GM23338 (cell line): ENCODE measurements at regions not wholly inside any gene's neighbourhood (a gene's known extent, or its start where the extent isn't known, plus 50 kb on each side); places are given as distances from the start of the nearest gene placed in this dataset.
"Not testable (repeated sequence)": the region's sequence is repeated elsewhere in the genome, so short reads cannot be mapped to it uniquely, and the experiment has no call there.

ENCODE experiments used
- ATAC-seq: fragments of 200-7000 bp; cut with Tn5 transposase; 3 replicates; pipeline ENCODE4 v1.9.1; 2020
- DNase-seq: peaks from one replicate; pipeline ENCODE4 v3.0.0-alpha.2; 2015; ENCODE audit warnings: low spot score
- H2AFZ ChIP-seq: fragments of 200-600 bp; sonication (generic); 2 replicates; pipeline ENCODE4 v1.8.0; 2016; ENCODE audit warnings: antibody characterized with exemption, mild to moderate bottlenecking, moderate library complexity
- H3F3A ChIP-seq: fragments of 200-600 bp; sonication (generic); replicated peaks from 2 replicates; pipeline ENCODE4 v1.8.0; 2017; ENCODE audit warnings: antibody characterized with exemption, mixed run types, low read depth
- H3K27ac ChIP-seq: fragments of 200-600 bp; sonication (generic); 2 replicates; pipeline ENCODE4 v1.6.1; 2016; ENCODE audit warnings: low read depth
- H3K27me3 ChIP-seq: fragments of 200-600 bp; sonication (generic); 2 replicates; pipeline ENCODE4 v1.8.0; 2016; ENCODE audit warnings: mild to moderate bottlenecking, mixed run types, moderate library complexity; ENCODE audit not compliant: insufficient read depth
- H3K36me3 ChIP-seq: fragments of 200-600 bp; sonication (generic); 2 replicates; pipeline ENCODE4 v1.8.0; 2016; ENCODE audit warnings: mild to moderate bottlenecking; ENCODE audit not compliant: insufficient read depth
- H3K4me1 ChIP-seq: fragments of 200-600 bp; sonication (generic); 2 replicates; pipeline ENCODE4 v1.8.0; 2016; ENCODE audit warnings: mild to moderate bottlenecking, moderate library complexity; ENCODE audit not compliant: insufficient read depth
- H3K4me2 ChIP-seq: fragments of 200-600 bp; sonication (generic); 2 replicates; pipeline ENCODE4 v1.7.1; 2017; ENCODE audit warnings: mixed run types
- H3K4me3 ChIP-seq: fragments of 200-600 bp; sonication (generic); 2 replicates; pipeline ENCODE4 v1.6.1; 2016; ENCODE audit warnings: mixed run types
- H3K79me2 ChIP-seq: fragments of 200-600 bp; sonication (generic); replicated peaks from 2 replicates; pipeline ENCODE4 v1.8.0; 2017; ENCODE audit warnings: mild to moderate bottlenecking; ENCODE audit not compliant: insufficient read depth
- H3K9me2 ChIP-seq: fragments of 200-600 bp; sonication (generic); 2 replicates; pipeline ENCODE4 v1.8.0; 2017; ENCODE audit not compliant: insufficient read depth
- H4K20me1 ChIP-seq: fragments of 200-600 bp; sonication (generic); replicated peaks from 2 replicates; pipeline ENCODE4 v1.8.0; 2017; ENCODE audit warnings: mild to moderate bottlenecking; ENCODE audit not compliant: insufficient read depth
- H3K27ac Mint-ChIP-seq: 2 replicates; pipeline ENCODE4 v1.8.0; 2020; ENCODE audit warnings: inconsistent platforms, mild to moderate bottlenecking, moderate library complexity, mixed read lengths
- H3K27me3 Mint-ChIP-seq: 3 replicates; pipeline ENCODE4 v1.8.0; 2022; ENCODE audit warnings: low read depth, mild to moderate bottlenecking, moderate library complexity, mixed read lengths, inconsistent platforms; ENCODE audit not compliant: insufficient read depth, poor library complexity
- H3K36me3 Mint-ChIP-seq: 3 replicates; pipeline ENCODE4 v1.8.0; 2021; ENCODE audit warnings: low read depth, mild to moderate bottlenecking, inconsistent platforms, moderate library complexity, mixed read lengths
- H3K4me1 Mint-ChIP-seq: 3 replicates; pipeline ENCODE4 v1.8.0; 2020; ENCODE audit warnings: mild to moderate bottlenecking, inconsistent platforms, mixed read lengths
- H3K4me3 Mint-ChIP-seq: 3 replicates; pipeline ENCODE4 v1.8.0; 2021; ENCODE audit warnings: moderate library complexity, mild to moderate bottlenecking, inconsistent platforms, mixed read lengths
- H3K9me3 Mint-ChIP-seq: 3 replicates; pipeline ENCODE4 v1.8.0; 2020; ENCODE audit warnings: moderate library complexity, mild to moderate bottlenecking, inconsistent platforms, mixed read lengths
- CREB1 ChIP-seq: fragments of 250-450 bp; sonication (Bioruptor Pico); IDR thresholded peaks from 2 replicates; pipeline ENCODE4 v1.5.0; 2020; ENCODE audit warnings: low read depth, mild to moderate bottlenecking, moderate library complexity
- EZH2phosphoT487 ChIP-seq: fragments of 200-600 bp; sonication (generic); IDR thresholded peaks from one replicate; pipeline ENCODE4 v1.8.1; 2018; ENCODE audit warnings: antibody characterized with exemption; ENCODE audit not compliant: unreplicated experiment
- NANOG ChIP-seq: IDR thresholded peaks from 2 replicates; pipeline ENCODE4 v1.6.1; 2016; ENCODE audit warnings: antibody characterized with exemption, borderline replicate concordance
- POLR2AphosphoS5 ChIP-seq: IDR thresholded peaks from 2 replicates; pipeline ENCODE4 v1.6.1; 2016; ENCODE audit warnings: antibody characterized with exemption, low read depth
- STAT1 ChIP-seq: IDR thresholded peaks from one replicate; pipeline ENCODE4 v1.6.1; 2016; ENCODE audit warnings: antibody characterized with exemption; ENCODE audit not compliant: unreplicated experiment
- ZNF331 ChIP-seq: fragments of 250-450 bp; sonication (Bioruptor Pico); IDR thresholded peaks from 2 replicates; pipeline ENCODE4 v1.5.0; 2020; ENCODE audit warnings: low read depth, mild to moderate bottlenecking, moderate library complexity
- TF ChIP-seq, protein P1 (sequence below): fragments of 250-450 bp; sonication (Bioruptor Pico); IDR thresholded peaks from 2 replicates; pipeline ENCODE4 v1.5.0; 2020; ENCODE audit warnings: mild to moderate bottlenecking, moderate library complexity
- TF ChIP-seq, protein P2 (sequence below): IDR thresholded peaks from one replicate; pipeline ENCODE4 v1.6.1; 2018; ENCODE audit warnings: antibody characterized with exemption; ENCODE audit not compliant: unreplicated experiment
- TF ChIP-seq, protein P3 (sequence below): IDR thresholded peaks from 2 replicates; pipeline ENCODE4 v1.6.1; 2016; ENCODE audit warnings: antibody characterized with exemption
- TF ChIP-seq, protein P4 (sequence below), 2 experiments: fragments of 200-600 bp in 1 of 2; sonication (generic) in 1 of 2; conservative IDR thresholded peaks; 2 replicates each; pipeline versions ENCODE4 v1.5.1 to v1.6.1; 2016 to 2017; ENCODE audit warnings: antibody characterized with exemption in 2 of 2, low read depth in 2 of 2, mild to moderate bottlenecking in 2 of 2, moderate library complexity in 1 of 2

DNA sequence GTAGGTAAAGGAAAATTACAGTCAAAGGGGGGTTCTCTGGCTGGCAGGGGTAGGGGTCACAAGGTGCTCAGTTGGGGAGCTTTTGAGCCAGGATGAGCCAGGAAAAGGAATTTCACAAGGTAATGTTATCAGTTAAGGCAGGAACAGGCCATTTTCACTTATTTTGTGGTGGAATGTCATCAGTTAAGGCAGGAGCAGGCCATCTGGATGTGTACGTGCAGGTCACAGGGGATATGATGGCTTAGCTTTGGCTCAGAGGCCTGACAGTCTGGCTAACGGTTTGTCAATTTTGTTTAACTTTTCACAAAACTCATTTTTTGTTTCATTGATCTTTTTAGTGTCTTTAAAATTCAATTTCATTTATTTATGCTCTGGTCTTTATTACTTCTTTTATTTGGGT, 1623.8 kb upstream of the DDX18 start:
- H3K4me1 ChIP-seq, H3K27ac ChIP-seq, H3K27me3 ChIP-seq, H3K9me2 ChIP-seq, H3K27me3 Mint-ChIP-seq, H3K36me3 Mint-ChIP-seq, ATAC-seq, H3K4me2 ChIP-seq, H3K36me3 ChIP-seq, H3K4me3 ChIP-seq, DNase-seq, H3K27ac Mint-ChIP-seq, H3K4me1 Mint-ChIP-seq, H3K4me3 Mint-ChIP-seq, H3F3A ChIP-seq, H3K79me2 ChIP-seq, H2AFZ ChIP-seq, H4K20me1 ChIP-seq: not testable (repeated sequence)
- peaks cover 11% of the 10 kb centered on the region; the same call in 2 of the 3 replicates for H3K9me3 Mint-ChIP-seq

DNA sequence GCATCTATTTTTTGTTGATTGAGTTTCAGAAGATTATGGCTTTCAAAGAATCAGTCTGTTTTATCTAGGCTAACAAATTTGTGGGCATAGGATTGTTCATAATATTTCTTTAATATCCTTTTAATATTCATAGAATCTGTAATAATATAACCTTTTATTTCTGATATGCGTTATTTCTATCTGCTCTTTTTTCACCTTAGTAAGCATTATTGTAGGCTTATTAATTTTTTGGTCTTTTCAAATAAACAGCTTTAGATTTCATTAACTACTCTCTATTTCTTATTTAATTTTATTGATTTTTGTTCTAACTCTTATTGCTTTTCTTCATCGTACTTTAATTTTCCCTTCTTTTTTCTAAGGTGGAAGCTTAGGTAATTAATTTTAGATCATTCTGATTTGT, 1614.4 kb upstream of the DDX18 start:
- no peak overlapping the region for H2AFZ ChIP-seq
- no peaks in the 10 kb centered on the region for H3K27me3 ChIP-seq
- TF ChIP-seq NANOG (no peak), EZH2phosphoT487 (no peak), ZNF331 (CRISPR knock-in tag) (no peak), STAT1 (no peak), CREB1 (CRISPR knock-in tag) (no peak), POLR2AphosphoS5 (no peak)
- TF ChIP-seq, protein P1, sequence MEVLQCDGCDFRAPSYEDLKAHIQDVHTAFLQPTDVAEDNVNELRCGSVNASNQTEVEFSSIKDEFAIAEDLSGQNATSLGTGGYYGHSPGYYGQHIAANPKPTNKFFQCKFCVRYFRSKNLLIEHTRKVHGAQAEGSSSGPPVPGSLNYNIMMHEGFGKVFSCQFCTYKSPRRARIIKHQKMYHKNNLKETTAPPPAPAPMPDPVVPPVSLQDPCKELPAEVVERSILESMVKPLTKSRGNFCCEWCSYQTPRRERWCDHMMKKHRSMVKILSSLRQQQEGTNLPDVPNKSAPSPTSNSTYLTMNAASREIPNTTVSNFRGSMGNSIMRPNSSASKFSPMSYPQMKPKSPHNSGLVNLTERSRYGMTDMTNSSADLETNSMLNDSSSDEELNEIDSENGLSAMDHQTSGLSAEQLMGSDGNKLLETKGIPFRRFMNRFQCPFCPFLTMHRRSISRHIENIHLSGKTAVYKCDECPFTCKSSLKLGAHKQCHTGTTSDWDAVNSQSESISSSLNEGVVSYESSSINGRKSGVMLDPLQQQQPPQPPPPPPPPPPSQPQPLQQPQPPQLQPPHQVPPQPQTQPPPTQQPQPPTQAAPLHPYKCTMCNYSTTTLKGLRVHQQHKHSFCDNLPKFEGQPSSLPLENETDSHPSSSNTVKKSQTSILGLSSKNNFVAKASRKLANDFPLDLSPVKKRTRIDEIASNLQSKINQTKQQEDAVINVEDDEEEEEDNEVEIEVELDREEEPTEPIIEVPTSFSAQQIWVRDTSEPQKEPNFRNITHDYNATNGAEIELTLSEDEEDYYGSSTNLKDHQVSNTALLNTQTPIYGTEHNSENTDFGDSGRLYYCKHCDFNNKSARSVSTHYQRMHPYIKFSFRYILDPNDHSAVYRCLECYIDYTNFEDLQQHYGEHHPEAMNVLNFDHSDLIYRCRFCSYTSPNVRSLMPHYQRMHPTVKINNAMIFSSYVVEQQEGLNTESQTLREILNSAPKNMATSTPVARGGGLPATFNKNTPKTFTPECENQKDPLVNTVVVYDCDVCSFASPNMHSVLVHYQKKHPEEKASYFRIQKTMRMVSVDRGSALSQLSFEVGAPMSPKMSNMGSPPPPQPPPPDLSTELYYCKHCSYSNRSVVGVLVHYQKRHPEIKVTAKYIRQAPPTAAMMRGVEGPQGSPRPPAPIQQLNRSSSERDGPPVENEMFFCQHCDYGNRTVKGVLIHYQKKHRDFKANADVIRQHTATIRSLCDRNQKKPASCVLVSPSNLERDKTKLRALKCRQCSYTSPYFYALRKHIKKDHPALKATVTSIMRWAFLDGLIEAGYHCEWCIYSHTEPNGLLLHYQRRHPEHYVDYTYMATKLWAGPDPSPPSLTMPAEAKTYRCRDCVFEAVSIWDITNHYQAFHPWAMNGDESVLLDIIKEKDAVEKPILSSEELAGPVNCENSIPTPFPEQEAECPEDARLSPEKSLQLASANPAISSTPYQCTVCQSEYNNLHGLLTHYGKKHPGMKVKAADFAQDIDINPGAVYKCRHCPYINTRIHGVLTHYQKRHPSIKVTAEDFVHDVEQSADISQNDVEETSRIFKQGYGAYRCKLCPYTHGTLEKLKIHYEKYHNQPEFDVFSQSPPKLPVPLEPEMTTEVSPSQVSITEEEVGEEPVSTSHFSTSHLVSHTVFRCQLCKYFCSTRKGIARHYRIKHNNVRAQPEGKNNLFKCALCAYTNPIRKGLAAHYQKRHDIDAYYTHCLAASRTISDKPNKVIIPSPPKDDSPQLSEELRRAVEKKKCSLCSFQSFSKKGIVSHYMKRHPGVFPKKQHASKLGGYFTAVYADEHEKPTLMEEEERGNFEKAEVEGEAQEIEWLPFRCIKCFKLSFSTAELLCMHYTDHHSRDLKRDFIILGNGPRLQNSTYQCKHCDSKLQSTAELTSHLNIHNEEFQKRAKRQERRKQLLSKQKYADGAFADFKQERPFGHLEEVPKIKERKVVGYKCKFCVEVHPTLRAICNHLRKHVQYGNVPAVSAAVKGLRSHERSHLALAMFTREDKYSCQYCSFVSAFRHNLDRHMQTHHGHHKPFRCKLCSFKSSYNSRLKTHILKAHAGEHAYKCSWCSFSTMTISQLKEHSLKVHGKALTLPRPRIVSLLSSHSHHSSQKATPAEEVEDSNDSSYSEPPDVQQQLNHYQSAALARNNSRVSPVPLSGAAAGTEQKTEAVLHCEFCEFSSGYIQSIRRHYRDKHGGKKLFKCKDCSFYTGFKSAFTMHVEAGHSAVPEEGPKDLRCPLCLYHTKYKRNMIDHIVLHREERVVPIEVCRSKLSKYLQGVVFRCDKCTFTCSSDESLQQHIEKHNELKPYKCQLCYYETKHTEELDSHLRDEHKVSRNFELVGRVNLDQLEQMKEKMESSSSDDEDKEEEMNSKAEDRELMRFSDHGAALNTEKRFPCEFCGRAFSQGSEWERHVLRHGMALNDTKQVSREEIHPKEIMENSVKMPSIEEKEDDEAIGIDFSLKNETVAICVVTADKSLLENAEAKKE (CRISPR knock-in tag) = no peak
- TF ChIP-seq, protein P2, sequence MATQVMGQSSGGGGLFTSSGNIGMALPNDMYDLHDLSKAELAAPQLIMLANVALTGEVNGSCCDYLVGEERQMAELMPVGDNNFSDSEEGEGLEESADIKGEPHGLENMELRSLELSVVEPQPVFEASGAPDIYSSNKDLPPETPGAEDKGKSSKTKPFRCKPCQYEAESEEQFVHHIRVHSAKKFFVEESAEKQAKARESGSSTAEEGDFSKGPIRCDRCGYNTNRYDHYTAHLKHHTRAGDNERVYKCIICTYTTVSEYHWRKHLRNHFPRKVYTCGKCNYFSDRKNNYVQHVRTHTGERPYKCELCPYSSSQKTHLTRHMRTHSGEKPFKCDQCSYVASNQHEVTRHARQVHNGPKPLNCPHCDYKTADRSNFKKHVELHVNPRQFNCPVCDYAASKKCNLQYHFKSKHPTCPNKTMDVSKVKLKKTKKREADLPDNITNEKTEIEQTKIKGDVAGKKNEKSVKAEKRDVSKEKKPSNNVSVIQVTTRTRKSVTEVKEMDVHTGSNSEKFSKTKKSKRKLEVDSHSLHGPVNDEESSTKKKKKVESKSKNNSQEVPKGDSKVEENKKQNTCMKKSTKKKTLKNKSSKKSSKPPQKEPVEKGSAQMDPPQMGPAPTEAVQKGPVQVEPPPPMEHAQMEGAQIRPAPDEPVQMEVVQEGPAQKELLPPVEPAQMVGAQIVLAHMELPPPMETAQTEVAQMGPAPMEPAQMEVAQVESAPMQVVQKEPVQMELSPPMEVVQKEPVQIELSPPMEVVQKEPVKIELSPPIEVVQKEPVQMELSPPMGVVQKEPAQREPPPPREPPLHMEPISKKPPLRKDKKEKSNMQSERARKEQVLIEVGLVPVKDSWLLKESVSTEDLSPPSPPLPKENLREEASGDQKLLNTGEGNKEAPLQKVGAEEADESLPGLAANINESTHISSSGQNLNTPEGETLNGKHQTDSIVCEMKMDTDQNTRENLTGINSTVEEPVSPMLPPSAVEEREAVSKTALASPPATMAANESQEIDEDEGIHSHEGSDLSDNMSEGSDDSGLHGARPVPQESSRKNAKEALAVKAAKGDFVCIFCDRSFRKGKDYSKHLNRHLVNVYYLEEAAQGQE = no peak
- TF ChIP-seq, protein P3, sequence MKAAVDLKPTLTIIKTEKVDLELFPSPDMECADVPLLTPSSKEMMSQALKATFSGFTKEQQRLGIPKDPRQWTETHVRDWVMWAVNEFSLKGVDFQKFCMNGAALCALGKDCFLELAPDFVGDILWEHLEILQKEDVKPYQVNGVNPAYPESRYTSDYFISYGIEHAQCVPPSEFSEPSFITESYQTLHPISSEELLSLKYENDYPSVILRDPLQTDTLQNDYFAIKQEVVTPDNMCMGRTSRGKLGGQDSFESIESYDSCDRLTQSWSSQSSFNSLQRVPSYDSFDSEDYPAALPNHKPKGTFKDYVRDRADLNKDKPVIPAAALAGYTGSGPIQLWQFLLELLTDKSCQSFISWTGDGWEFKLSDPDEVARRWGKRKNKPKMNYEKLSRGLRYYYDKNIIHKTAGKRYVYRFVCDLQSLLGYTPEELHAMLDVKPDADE = no peak
- TF ChIP-seq, protein P4, sequence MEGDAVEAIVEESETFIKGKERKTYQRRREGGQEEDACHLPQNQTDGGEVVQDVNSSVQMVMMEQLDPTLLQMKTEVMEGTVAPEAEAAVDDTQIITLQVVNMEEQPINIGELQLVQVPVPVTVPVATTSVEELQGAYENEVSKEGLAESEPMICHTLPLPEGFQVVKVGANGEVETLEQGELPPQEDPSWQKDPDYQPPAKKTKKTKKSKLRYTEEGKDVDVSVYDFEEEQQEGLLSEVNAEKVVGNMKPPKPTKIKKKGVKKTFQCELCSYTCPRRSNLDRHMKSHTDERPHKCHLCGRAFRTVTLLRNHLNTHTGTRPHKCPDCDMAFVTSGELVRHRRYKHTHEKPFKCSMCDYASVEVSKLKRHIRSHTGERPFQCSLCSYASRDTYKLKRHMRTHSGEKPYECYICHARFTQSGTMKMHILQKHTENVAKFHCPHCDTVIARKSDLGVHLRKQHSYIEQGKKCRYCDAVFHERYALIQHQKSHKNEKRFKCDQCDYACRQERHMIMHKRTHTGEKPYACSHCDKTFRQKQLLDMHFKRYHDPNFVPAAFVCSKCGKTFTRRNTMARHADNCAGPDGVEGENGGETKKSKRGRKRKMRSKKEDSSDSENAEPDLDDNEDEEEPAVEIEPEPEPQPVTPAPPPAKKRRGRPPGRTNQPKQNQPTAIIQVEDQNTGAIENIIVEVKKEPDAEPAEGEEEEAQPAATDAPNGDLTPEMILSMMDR (conservative IDR thresholded peaks at IDR 0.05; ENCODE audit: low read depth in 2 of 2) = no peak

More for the DNA sequence above, 1614.4 kb upstream of the DDX18 start:
- no peak for DNase-seq
- Histone ChIP-seq H3K4me3 (no peak overlapping the region), H3K4me2 (no peak overlapping the region), H3K9me2 (peaks cover 6% of the 10 kb centered on the region), H3K36me3 (no peaks in the 10 kb centered on the region), H3K4me1 (no peaks in the 10 kb centered on the region), H3K79me2 (no peaks in the 10 kb centered on the region), H4K20me1 (no peaks in the 10 kb centered on the region), H3F3A (no peaks in the 10 kb centered on the region), H3K27ac (no peak overlapping the region)
- no peak for ATAC-seq
- H3K27ac Mint-ChIP-seq = no peak overlapping the region
- H3K9me3 Mint-ChIP-seq = no peaks in the 10 kb centered on the region; the same call in 2 of the 3 replicates
- no peaks in the 10 kb centered on the region; the same call in 2 of the 3 replicates for H3K36me3 Mint-ChIP-seq
- H3K27me3 Mint-ChIP-seq = peaks cover 10% of the 10 kb centered on the region
- no peaks in the 10 kb centered on the region; the same call in 2 of the 3 replicates for H3K4me1 Mint-ChIP-seq
- no peak overlapping the region for H3K4me3 Mint-ChIP-seq
